ENCODE measurements at regions not wholly inside any gene's neighbourhood (a gene's known extent, or its start where the extent isn't known, plus 50 kb on each side); places are given as distances from the start of the nearest gene placed in this dataset.

GRCh38 chr17:45688353-45688752, 95.8 kb upstream of the CRHR1 start:
- DNase-seq (ENCODE audit: low read depth), result no peak
- H3K4me3 ChIP-seq (ENCODE audit: low read depth, low read length), result no peak overlapping the region

GRCh38 chr17:45688820-45689219, 95.3 kb upstream of the CRHR1 start:
- no peak for TF ChIP-seq CTCF (conservative IDR thresholded peaks at IDR 0.05; ENCODE audit: low read depth, low read length)
- DNase-seq (ENCODE audit: low read depth), result no peak
- no peak overlapping the region for H3K4me3 ChIP-seq (ENCODE audit: low read depth, low read length)

More at GRCh38 chr17:45688353-45688752, 95.8 kb upstream of the CRHR1 start:
- TF ChIP-seq CTCF (conservative IDR thresholded peaks at IDR 0.05; ENCODE audit: low read depth, low read length), result no peak

- H3K4me3 ChIP-seq (ENCODE audit: low read depth, low read length), result no peak overlapping the region
- TF ChIP-seq CTCF (conservative IDR thresholded peaks at IDR 0.05; ENCODE audit: low read depth, low read length), result no peak
Measured at GRCh38 chr17:45689451-45689850, 94.7 kb upstream of the CRHR1 start.

DNA sequence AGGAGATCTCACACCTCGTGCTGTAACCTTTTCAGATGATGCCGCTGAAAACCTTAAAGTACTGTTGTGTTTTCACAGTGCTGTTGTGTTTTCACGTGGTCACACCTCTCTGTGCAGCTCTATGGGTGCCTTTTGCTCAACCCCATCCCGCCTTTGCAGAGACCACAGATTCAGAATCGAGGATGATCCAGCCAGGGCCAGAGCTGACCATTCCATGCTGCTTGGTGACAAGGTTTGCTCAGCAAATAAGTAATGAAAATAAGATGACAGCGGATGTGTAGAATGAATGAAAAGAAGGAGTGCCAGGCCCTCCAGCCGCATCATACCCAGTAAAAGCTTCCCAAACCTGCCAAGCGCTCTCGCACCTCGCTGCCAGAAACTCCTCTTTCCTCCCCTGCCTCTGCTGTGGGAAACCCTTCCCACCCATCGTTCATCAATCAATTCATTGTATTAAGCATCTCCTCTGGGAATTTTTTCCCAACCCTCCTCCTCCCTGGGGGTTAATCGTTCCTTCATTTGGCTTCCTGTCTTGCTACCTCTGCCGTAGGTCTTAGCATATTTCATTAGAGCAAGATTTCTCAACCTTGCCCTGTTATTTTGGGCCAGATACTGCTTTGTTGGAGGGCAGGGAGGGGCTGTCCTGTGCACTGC, 93.4 kb upstream of the CRHR1 start:
- no peak overlapping the region for H3K4me3 ChIP-seq (ENCODE audit: low read depth, low read length)
- no peak for TF ChIP-seq CTCF (conservative IDR thresholded peaks at IDR 0.05; ENCODE audit: low read depth, low read length)
- DNase-seq (ENCODE audit: low read depth), result no peak

More at GRCh38 chr17:45689451-45689850, 94.7 kb upstream of the CRHR1 start:
- DNase-seq (ENCODE audit: low read depth), result no peak

DNA sequence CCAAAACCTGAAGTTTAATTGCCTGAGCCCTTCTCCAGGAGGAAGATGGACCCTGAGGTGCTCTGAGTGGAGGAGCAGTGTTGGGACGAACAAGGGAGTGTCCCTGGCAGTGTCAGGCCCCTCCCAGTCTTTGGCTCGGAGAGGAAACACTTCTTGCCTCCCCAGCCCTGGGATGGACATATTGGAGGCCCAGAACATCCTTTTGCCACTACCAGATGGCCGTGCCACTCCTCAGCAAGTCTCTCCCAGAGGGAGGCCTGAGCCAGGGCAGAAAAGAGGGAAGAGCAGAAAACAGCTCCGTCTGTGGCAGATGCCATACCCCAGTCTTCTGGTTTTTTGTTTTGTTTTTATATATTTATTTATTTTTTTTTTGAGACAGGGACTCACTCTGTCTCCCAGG, 91.5 kb upstream of the CRHR1 start:
- no peak for DNase-seq (ENCODE audit: low read depth)
- no peak overlapping the region for H3K4me3 ChIP-seq (ENCODE audit: low read depth, low read length)
- no peak for TF ChIP-seq CTCF (conservative IDR thresholded peaks at IDR 0.05; ENCODE audit: low read depth, low read length)

GRCh38 chr17:45693792-45694191, 90.3 kb upstream of the CRHR1 start:
- no peak for TF ChIP-seq CTCF (conservative IDR thresholded peaks at IDR 0.05; ENCODE audit: low read depth, low read length)
- no peak overlapping the region for H3K4me3 ChIP-seq (ENCODE audit: low read depth, low read length)
- no peak for DNase-seq (ENCODE audit: low read depth)

GRCh38 chr17:45696442-45696841, 87.7 kb upstream of the CRHR1 start:
- H3K4me3 ChIP-seq (ENCODE audit: low read depth, low read length), result no peak overlapping the region
- TF ChIP-seq CTCF (conservative IDR thresholded peaks at IDR 0.05; ENCODE audit: low read depth, low read length), result no peak
- no peak for DNase-seq (ENCODE audit: low read depth)
